ENCODE measurements at regions not wholly inside any gene's neighbourhood (a gene's known extent, or its start where the extent isn't known, plus 50 kb on each side); places are given as distances from the start of the nearest gene placed in this dataset.

GRCh38 chr10:81570349-81570748 is 304.6 kb upstream of the NRG3 start:
- TF ChIP-seq POLR2AphosphoS5 (IDR thresholded peaks at IDR 0.05; ENCODE audit: low read depth, low read length) (no peak), POLR2A (IDR thresholded peaks at IDR 0.05; ENCODE audit: low read depth, low read length) (no peak), SPI1 (IDR thresholded peaks at IDR 0.05; ENCODE audit: low read depth, low read length) (no peak), TAF1 (IDR thresholded peaks at IDR 0.05; ENCODE audit: low read depth, low read length) (no peak)

Measured in GM12891 (cell line).